Mesenchymal stem cell (in vitro differentiated cells and primary cell): ENCODE measurements at regions not wholly inside any gene's neighbourhood (a gene's known extent, or its start where the extent isn't known, plus 50 kb on each side); places are given as distances from the start of the nearest gene placed in this dataset.

Experiments
- DNase-seq: peaks from one replicate; pipeline ENCODE4 v3.0.0-alpha.2; 2013
- H2AFZ ChIP-seq: one replicate; pipeline ENCODE4 v1.6.1; 2013; ENCODE audit warnings: low read depth, mild to moderate bottlenecking, control low read depth, inconsistent platforms, low read length, moderate library complexity
- H2AK5ac ChIP-seq: 2 replicates; pipeline ENCODE4 v1.6.1; 2013; ENCODE audit warnings: low read length, moderate library complexity, mild to moderate bottlenecking, inconsistent platforms; ENCODE audit not compliant: severe bottlenecking
- H2BK120ac ChIP-seq: one replicate; pipeline ENCODE4 v1.6.1; 2013; ENCODE audit warnings: low read depth, mild to moderate bottlenecking, inconsistent platforms, low read length, moderate library complexity
- H2BK12ac ChIP-seq, 2 experiments: one replicate each; pipeline ENCODE4 v1.6.1; 2013; ENCODE audit warnings: inconsistent platforms in 2 of 2, low read length in 2 of 2, mild to moderate bottlenecking in 2 of 2, moderate library complexity in 2 of 2, control low read depth in 1 of 2
- H2BK15ac ChIP-seq: one replicate; pipeline ENCODE4 v1.6.1; 2013; ENCODE audit warnings: mild to moderate bottlenecking, low read depth, inconsistent platforms; ENCODE audit not compliant: poor library complexity, severe bottlenecking
- H2BK5ac ChIP-seq: 2 replicates; pipeline ENCODE4 v1.6.1; 2013; ENCODE audit warnings: low read depth, mild to moderate bottlenecking, low read length, control low read depth, inconsistent platforms; ENCODE audit not compliant: poor library complexity, severe bottlenecking
- H3K14ac ChIP-seq, 2 experiments: one replicate each; pipeline ENCODE4 v1.6.1; 2013; ENCODE audit warnings: inconsistent platforms in 2 of 2, low read length in 2 of 2, control low read depth in 1 of 2, mild to moderate bottlenecking in 1 of 2, moderate library complexity in 1 of 2
- H3K18ac ChIP-seq, 2 experiments: one replicate each; pipeline ENCODE4 v1.6.1; 2013; ENCODE audit warnings: inconsistent platforms in 2 of 2, low read length in 2 of 2, control low read depth in 1 of 2, low read depth in 1 of 2, mild to moderate bottlenecking in 1 of 2
- H3K23ac ChIP-seq, 2 experiments: one replicate each; pipeline ENCODE4 v1.6.1; 2013; ENCODE audit warnings: inconsistent platforms in 2 of 2, low read length in 2 of 2, mild to moderate bottlenecking in 2 of 2, moderate library complexity in 2 of 2, control low read depth in 1 of 2
- H3K27ac ChIP-seq: 2 replicates; pipeline ENCODE4 v1.5.1; 2013; ENCODE audit warnings: mild to moderate bottlenecking, moderate library complexity, low read length, control low read depth, inconsistent platforms; ENCODE audit not compliant: poor library complexity, severe bottlenecking
- H3K27me3 ChIP-seq, 2 experiments: 2 replicates each; pipeline versions ENCODE4 v1.6.1 to v1.7.0; 2013; ENCODE audit warnings: low read length in 2 of 2, mild to moderate bottlenecking in 2 of 2, moderate library complexity in 2 of 2, control low read depth in 1 of 2, inconsistent platforms in 1 of 2; ENCODE audit not compliant: control insufficient read depth in 1 of 2, insufficient read depth in 1 of 2
- H3K36me3 ChIP-seq, 2 experiments: 2 replicates each; pipeline versions ENCODE4 v1.6.1 to v1.7.0; 2013; ENCODE audit warnings: low read length in 2 of 2, control low read depth in 1 of 2, inconsistent platforms in 1 of 2, low read depth in 1 of 2, mild to moderate bottlenecking in 1 of 2; ENCODE audit not compliant: insufficient read depth in 2 of 2, control insufficient read depth in 1 of 2
- H3K4ac ChIP-seq, 2 experiments: one replicate each; pipeline ENCODE4 v1.6.1; 2013; ENCODE audit warnings: inconsistent platforms in 2 of 2, low read length in 2 of 2, mild to moderate bottlenecking in 2 of 2, moderate library complexity in 2 of 2, control low read depth in 1 of 2, low read depth in 1 of 2
- H3K4me1 ChIP-seq: 2 replicates; pipeline ENCODE4 v1.6.1; 2013; ENCODE audit warnings: low read depth, low read length, control low read depth; ENCODE audit not compliant: control insufficient read depth, insufficient read depth
- H3K4me2 ChIP-seq: 2 replicates; pipeline ENCODE4 v1.6.1; 2013; ENCODE audit warnings: low read length, mild to moderate bottlenecking, inconsistent platforms; ENCODE audit not compliant: poor library complexity, severe bottlenecking
- H3K4me3 ChIP-seq, 2 experiments: 2 replicates each; pipeline versions ENCODE4 v1.5.1 to v1.7.0; 2013; ENCODE audit warnings: low read length in 2 of 2, mild to moderate bottlenecking in 2 of 2, control low read depth in 1 of 2, low read depth in 1 of 2; ENCODE audit not compliant: insufficient read depth in 1 of 2
- H3K79me1 ChIP-seq: replicated peaks from 2 replicates; pipeline ENCODE4 v1.6.1; 2013; ENCODE audit warnings: mild to moderate bottlenecking, control low read depth, low read length, inconsistent platforms; ENCODE audit not compliant: poor library complexity, severe bottlenecking
- H3K9ac ChIP-seq: 2 replicates; pipeline ENCODE4 v1.7.0; 2013; ENCODE audit warnings: mild to moderate bottlenecking, low read length, moderate library complexity
- H3K9me3 ChIP-seq: 2 replicates; pipeline ENCODE4 v1.7.0; 2013; ENCODE audit warnings: mild to moderate bottlenecking, low read length; ENCODE audit not compliant: control insufficient read depth
- H4K8ac ChIP-seq: one replicate; pipeline ENCODE4 v1.6.1; 2013; ENCODE audit warnings: inconsistent platforms, mild to moderate bottlenecking, low read length, moderate library complexity
- H4K91ac ChIP-seq: one replicate; pipeline ENCODE4 v1.6.1; 2013; ENCODE audit warnings: mild to moderate bottlenecking, low read length, inconsistent platforms
- WGBS: methylation state at CpG from one replicate; pipeline ENCODE4 v1.1.7; 2013; ENCODE audit warnings: mixed read lengths; 5-methylcytosine and 5-hydroxymethylcytosine counted together

DNA sequence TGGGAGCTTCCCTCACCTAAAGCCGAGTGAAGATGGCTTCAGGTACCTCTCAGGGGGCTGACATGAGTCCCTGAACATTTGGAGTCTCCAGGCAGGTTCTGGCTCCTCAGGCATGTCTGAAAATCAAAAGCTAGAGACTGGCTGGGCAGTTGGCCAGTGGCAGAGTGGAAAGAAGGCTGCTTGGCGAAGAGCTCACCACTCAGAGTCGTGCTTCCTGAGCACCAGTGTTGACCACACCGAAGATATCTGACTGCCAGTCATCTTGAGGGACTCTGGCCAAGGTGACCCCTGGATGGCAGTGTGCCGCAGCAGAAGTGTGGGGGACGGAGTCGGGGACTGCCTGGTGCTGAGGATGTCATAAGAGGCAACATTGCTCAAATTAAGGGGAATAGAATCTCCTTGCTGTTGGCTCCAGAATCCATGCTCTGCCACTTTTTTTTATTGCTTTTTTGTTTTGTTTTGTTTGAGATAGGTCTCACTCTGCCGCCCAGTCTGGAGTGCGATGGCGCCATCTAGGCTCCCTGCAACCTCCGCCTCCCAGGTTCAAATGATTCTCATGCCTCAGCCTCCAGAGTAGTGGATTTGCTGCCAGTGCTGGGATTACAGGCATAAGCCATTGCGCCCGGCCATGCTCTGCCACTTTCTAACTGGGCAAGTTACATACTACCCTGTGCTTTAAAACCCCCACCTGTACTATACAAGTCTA, 172.5 kb upstream of the GATB start:
- H2AK5ac ChIP-seq, result no peak overlapping the region
- no peak overlapping the region for H2BK5ac ChIP-seq
- H3K23ac ChIP-seq, result no peak overlapping the region
- peaks cover 0 to 28% of the 10 kb centered on the region in 2 experiments for H3K27me3 ChIP-seq
- no peak overlapping the region for H2BK15ac ChIP-seq
- H2BK12ac ChIP-seq, result no peak overlapping the region
- no peaks in the 10 kb centered on the region for H3K36me3 ChIP-seq
- no peak overlapping the region for H3K4me3 ChIP-seq
- no peaks in the 10 kb centered on the region for H3K79me1 ChIP-seq
- no peak overlapping the region for H2BK120ac ChIP-seq
- WGBS, result 82% methylated on average over 13 of the region's 13 CpGs
- no peak overlapping the region for H2AFZ ChIP-seq
- DNase-seq, result no peak
- H3K4me2 ChIP-seq, result no peak overlapping the region
- H3K4me1 ChIP-seq, result no peaks in the 10 kb centered on the region
- H3K9ac ChIP-seq, result no peak overlapping the region
- H4K8ac ChIP-seq, result no peak overlapping the region
- H3K18ac ChIP-seq, result no peak overlapping the region
- no peak overlapping the region for H3K4ac ChIP-seq
- H3K27ac ChIP-seq, result no peak overlapping the region
- H3K9me3 ChIP-seq, result no peaks in the 10 kb centered on the region
- H3K14ac ChIP-seq, result no peak overlapping the region
- H4K91ac ChIP-seq, result no peak overlapping the region

DNA sequence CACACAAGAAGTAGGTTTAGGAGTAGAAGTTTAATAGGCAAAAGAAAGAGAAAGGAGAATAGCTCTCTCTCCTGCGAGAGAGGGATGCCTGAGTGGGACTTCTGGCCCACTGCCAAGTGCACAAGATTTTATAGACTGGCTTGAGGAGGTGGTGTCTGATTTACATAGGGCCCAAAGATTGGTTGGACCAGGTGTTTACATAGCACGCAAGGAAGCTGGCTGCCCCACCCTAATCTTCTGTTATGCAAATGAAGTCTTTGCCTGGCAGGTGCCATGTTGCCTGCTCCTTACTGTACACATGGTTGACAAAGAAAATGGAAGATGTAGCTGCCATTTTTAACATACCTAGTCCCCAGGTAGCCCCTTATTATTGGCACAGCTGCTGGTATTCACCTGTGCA, 170.8 kb upstream of the GATB start:
- peaks cover 3 to 33% of the 10 kb centered on the region in 2 experiments for H3K27me3 ChIP-seq
- WGBS, result 86% methylated on average over 2 of the region's 2 CpGs
- no peak overlapping the region for H3K4me2 ChIP-seq

DNA sequence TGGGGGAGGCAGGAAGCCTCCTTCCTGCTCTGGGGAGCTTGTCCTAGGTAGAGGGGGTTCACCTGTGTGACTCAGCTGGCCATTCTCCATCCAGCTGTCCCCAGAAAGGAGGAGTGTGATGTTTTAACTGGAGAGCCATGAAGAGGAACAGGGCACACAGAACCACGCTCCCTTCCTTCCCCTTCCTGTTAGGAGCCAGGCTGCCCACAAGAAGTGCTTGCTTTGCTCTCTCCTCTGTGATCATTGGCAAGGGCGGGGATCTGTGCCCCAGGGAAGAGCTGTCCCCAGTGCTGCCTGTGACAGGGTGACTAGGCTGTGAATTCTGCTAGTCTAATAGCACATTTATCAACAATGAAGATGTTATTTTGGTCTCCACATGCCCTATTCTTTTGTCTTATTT, 169.6 kb upstream of the GATB start:
- Histone ChIP-seq H3K4me2 (no peak overlapping the region), H3K23ac (no peak overlapping the region), H2AK5ac (no peak overlapping the region), H3K36me3 (no peaks in the 10 kb centered on the region), H3K14ac (no peak overlapping the region), H3K4me1 (no peaks in the 10 kb centered on the region), H3K79me1 (no peaks in the 10 kb centered on the region), H3K9ac (no peak overlapping the region), H3K4me3 (no peak overlapping the region), H2BK12ac (no peak overlapping the region), H2BK15ac (no peak overlapping the region), H3K27ac (no peak overlapping the region), H2AFZ (no peak overlapping the region), H3K9me3 (no peaks in the 10 kb centered on the region), H3K4ac (no peak overlapping the region), H4K8ac (no peak overlapping the region), H2BK120ac (no peak overlapping the region), H2BK5ac (no peak overlapping the region), H3K18ac (no peak overlapping the region), H3K27me3 (peaks cover 3 to 27% of the 10 kb centered on the region in 2 experiments), H4K91ac (no peak overlapping the region)
- no peak for DNase-seq
- 90% methylated on average over 1 of the region's 2 CpGs for WGBS

More for the DNA sequence above, 170.8 kb upstream of the GATB start:
- H3K9ac ChIP-seq, result no peak overlapping the region
- H4K91ac ChIP-seq, result no peak overlapping the region
- H3K4ac ChIP-seq, result no peak overlapping the region
- no peak overlapping the region for H2BK15ac ChIP-seq
- no peak for DNase-seq
- H2AFZ ChIP-seq, result no peak overlapping the region
- H3K4me3 ChIP-seq, result no peak overlapping the region
- no peaks in the 10 kb centered on the region for H3K9me3 ChIP-seq
- H3K14ac ChIP-seq, result no peak overlapping the region
- no peak overlapping the region for H2BK12ac ChIP-seq
- no peak overlapping the region for H2BK120ac ChIP-seq
- H3K18ac ChIP-seq, result no peak overlapping the region
- H2AK5ac ChIP-seq, result no peak overlapping the region
- H3K23ac ChIP-seq, result no peak overlapping the region
- H3K79me1 ChIP-seq, result no peaks in the 10 kb centered on the region
- no peak overlapping the region for H2BK5ac ChIP-seq
- no peaks in the 10 kb centered on the region for H3K4me1 ChIP-seq
- no peak overlapping the region for H3K27ac ChIP-seq
- no peak overlapping the region for H4K8ac ChIP-seq
- H3K36me3 ChIP-seq, result no peaks in the 10 kb centered on the region

DNA sequence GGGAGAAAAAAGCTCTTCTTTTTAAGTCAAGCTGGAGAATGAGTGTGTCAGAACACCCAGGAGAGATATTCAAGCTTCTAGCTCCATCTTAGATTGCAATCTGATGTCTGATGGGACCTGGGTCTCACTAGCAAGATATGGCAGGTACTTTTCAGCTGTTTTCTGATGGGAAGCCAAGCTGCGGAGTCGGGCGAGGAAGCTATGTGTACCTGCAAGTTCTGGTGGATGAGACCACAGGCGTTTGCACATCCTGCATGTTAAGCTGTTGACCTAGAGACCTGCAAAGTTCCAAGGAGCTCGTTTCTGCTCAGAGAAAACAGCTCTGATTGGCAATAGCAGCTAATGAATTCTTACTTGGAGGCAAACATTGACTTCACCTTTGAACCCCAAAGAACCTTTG, 167.3 kb upstream of the GATB start:
- Histone ChIP-seq H3K9ac (no peak overlapping the region), H2AK5ac (no peak overlapping the region), H3K27ac (no peak overlapping the region), H3K79me1 (no peaks in the 10 kb centered on the region), H2AFZ (no peak overlapping the region), H4K8ac (no peak overlapping the region), H2BK5ac (no peak overlapping the region), H3K4ac (no peak overlapping the region), H3K14ac (no peak overlapping the region), H2BK120ac (no peak overlapping the region), H3K4me3 (no peak overlapping the region), H3K18ac (no peak overlapping the region), H2BK15ac (no peak overlapping the region), H3K27me3 (peaks cover 3 to 32% of the 10 kb centered on the region in 2 experiments), H4K91ac (no peak overlapping the region), H3K4me1 (no peaks in the 10 kb centered on the region), H3K23ac (no peak overlapping the region), H2BK12ac (no peak overlapping the region), H3K9me3 (no peaks in the 10 kb centered on the region), H3K4me2 (no peak overlapping the region), H3K36me3 (no peaks in the 10 kb centered on the region)
- 70% methylated on average over 5 of the region's 5 CpGs for WGBS
- no peak for DNase-seq
